GM12878 (cell line): ENCODE measurements at regions not wholly inside any gene's neighbourhood (a gene's known extent, or its start where the extent isn't known, plus 50 kb on each side); places are given as distances from the start of the nearest gene placed in this dataset.

Experiments
- ATAC-seq: fragments of 200-7000 bp; cut with Tn5 transposase; 3 replicates; pipeline ENCODE4 v1.9.1; 2020; ENCODE audit warnings: mild to moderate bottlenecking, moderate library complexity
- BruUV-seq: library from RNA; stranded (reverse); fragments of 400-500 nt; replicated peaks from 2 replicates; lab custom pipeline; 2021; lab: Mats Ljungman, UMichigan
- CTCF ChIA-PET: fragments of 300-600 bp; sonication (Branson Sonifier 250); formaldehyde crosslinking; extraction: SDS; loops from one replicate; lab custom pipeline; 2021; ENCODE audit warnings: inconsistent platforms; lab: Yijun Ruan, JAX
- POLR2A ChIA-PET: fragments of 350-600 bp; formaldehyde crosslinking; extraction: SDS; loops from one replicate; lab custom pipeline; 2021; ENCODE audit warnings: inconsistent platforms; lab: Charles Lee
- RAD21 ChIA-PET: fragments of 300-600 bp; sonication (Branson Sonifier 250); formaldehyde crosslinking; loops from one replicate; lab custom pipeline; 2023; ENCODE audit warnings: antibody characterized with exemption; ENCODE audit not compliant: unreplicated experiment; lab: Charles Lee
- SMC1A ChIA-PET: fragments of 300-600 bp; sonication (Branson Sonifier 250); formaldehyde crosslinking; loops from one replicate; lab custom pipeline; 2023; ENCODE audit not compliant: unreplicated experiment, uncharacterized antibody; lab: Charles Lee
- DNase-seq: peaks from one replicate; pipeline ENCODE4 v3.0.0-alpha.2; 2011; ENCODE audit warnings: low read depth, low spot score
- FAIRE-seq: peaks from 3 replicates; lab custom pipeline; 2011; peaks lifted over from hg19 to GRCh38; lab: Jason Lieb, UNC
- H2AFZ ChIP-seq: 2 replicates; pipeline ENCODE4 v1.6.0; 2011; ENCODE audit warnings: low read depth, low read length, control low read depth; ENCODE audit not compliant: control insufficient read depth
- H3K27ac ChIP-seq: 2 replicates; pipeline ENCODE4 v1.5.1; 2011; ENCODE audit warnings: control low read depth; ENCODE audit not compliant: control insufficient read depth, insufficient read depth
- H3K27me3 ChIP-seq, 2 experiments: replicated peaks in 1 of 2; 2 replicates each; pipeline versions ENCODE4 v1.6.0 to v1.6.1; 2011; ENCODE audit warnings: low read length in 1 of 2; ENCODE audit not compliant: control insufficient read depth in 2 of 2, insufficient read depth in 2 of 2
- H3K36me3 ChIP-seq, 2 experiments: 2 replicates each; pipeline ENCODE4 v1.5.1; 2011; ENCODE audit warnings: low read length in 1 of 2; ENCODE audit not compliant: control insufficient read depth in 2 of 2, insufficient read depth in 2 of 2
- H3K4me1 ChIP-seq: 2 replicates; pipeline ENCODE4 v1.6.1; 2011; ENCODE audit warnings: mild to moderate bottlenecking, low read length, moderate library complexity, mixed read lengths; ENCODE audit not compliant: control insufficient read depth, insufficient read depth
- H3K4me2 ChIP-seq: 2 replicates; pipeline ENCODE4 v1.6.0; 2011; ENCODE audit warnings: control low read depth; ENCODE audit not compliant: control insufficient read depth, insufficient read depth
- H3K4me3 ChIP-seq: fragments of 200-600 bp; sonication (generic); 2 replicates; pipeline ENCODE4 v1.5.1; 2016
- H3K79me2 ChIP-seq: 2 replicates; pipeline ENCODE4 v1.6.0; 2011; ENCODE audit warnings: low read length; ENCODE audit not compliant: control insufficient read depth, insufficient read depth
- H3K9ac ChIP-seq: 2 replicates; pipeline ENCODE4 v1.8.0; 2011; ENCODE audit warnings: low read length, control low read depth, mixed read lengths; ENCODE audit not compliant: control insufficient read depth, insufficient read depth
- H3K9me3 ChIP-seq: replicated peaks from 3 replicates; pipeline ENCODE4 v1.5.1; 2011; ENCODE audit warnings: mild to moderate bottlenecking, low read length; ENCODE audit not compliant: control insufficient read depth, insufficient read depth
- H4K20me1 ChIP-seq: 2 replicates; pipeline ENCODE4 v1.6.0; 2011; ENCODE audit not compliant: control insufficient read depth, insufficient read depth
- ATF2 ChIP-seq: IDR thresholded peaks from 2 replicates; pipeline ENCODE4 v1.6.1; 2012; ENCODE audit warnings: low read length, inconsistent platforms
- BMI1 ChIP-seq: fragments of 450-650 bp; IDR thresholded peaks from 2 replicates; pipeline ENCODE4 v1.6.1; 2016; ENCODE audit warnings: mild to moderate bottlenecking, moderate library complexity, borderline replicate concordance
- CREB1 ChIP-seq: IDR thresholded peaks from 2 replicates; pipeline ENCODE4 v1.6.1; 2012; ENCODE audit warnings: low read depth, mild to moderate bottlenecking, inconsistent platforms
- GABPA ChIP-seq: IDR thresholded peaks from 2 replicates; pipeline ENCODE4 v1.6.1; 2014; ENCODE audit warnings: antibody characterized with exemption, low read depth, mild to moderate bottlenecking, inconsistent platforms
- GATAD2B ChIP-seq: fragments of 450-650 bp; conservative IDR thresholded peaks from 2 replicates; pipeline ENCODE4 v1.6.1; 2017; ENCODE audit warnings: low read depth, mild to moderate bottlenecking, moderate library complexity
- JUNB ChIP-seq: IDR thresholded peaks from 2 replicates; pipeline ENCODE4 v1.6.1; 2016; ENCODE audit warnings: antibody characterized with exemption, mild to moderate bottlenecking
- MEF2A ChIP-seq: IDR thresholded peaks from 2 replicates; pipeline ENCODE4 v1.6.1; 2011; ENCODE audit warnings: low read depth, mild to moderate bottlenecking, low read length, moderate library complexity; ENCODE audit not compliant: insufficient read depth
- MXI1 ChIP-seq: fragments of 150-350 bp; IDR thresholded peaks from 2 replicates; pipeline ENCODE4 v1.6.1; 2011; ENCODE audit warnings: low read depth, mild to moderate bottlenecking, inconsistent platforms, low read length, improper control_type of control experiment
- NR2C1 ChIP-seq: fragments of 450-650 bp; IDR thresholded peaks from 2 replicates; pipeline ENCODE4 v1.6.1; 2017; ENCODE audit warnings: antibody characterized with exemption, mild to moderate bottlenecking, moderate library complexity
- SREBF2 ChIP-seq: IDR thresholded peaks from 2 replicates; pipeline ENCODE4 v1.6.1; 2012; ENCODE audit warnings: mild to moderate bottlenecking, low read length
- YBX1 ChIP-seq: fragments of 450-650 bp; IDR thresholded peaks from 2 replicates; pipeline ENCODE4 v1.6.1; 2016; ENCODE audit warnings: antibody characterized with exemption
- ZNF24 ChIP-seq: fragments of 450-650 bp; IDR thresholded peaks from 2 replicates; pipeline ENCODE4 v1.6.1; 2017; ENCODE audit warnings: antibody characterized with exemption, mild to moderate bottlenecking
- ZNF384 ChIP-seq: IDR thresholded peaks from 2 replicates; pipeline ENCODE4 v1.6.1; 2012; ENCODE audit warnings: low read depth, mild to moderate bottlenecking, low read length, improper control_type of control experiment, borderline replicate concordance
- WGBS: methylation state at CpG from one replicate; pipeline ENCODE4 v1.1.6; 2016; ENCODE audit warnings: low lambda C conversion rate; ENCODE audit not compliant: insufficient replicate concordance, insufficient coverage; ENCODE audit errors: missing lambda C conversion rate; 5-methylcytosine and 5-hydroxymethylcytosine counted together
- in situ Hi-C: fragments of 300-500 bp; cut with MboI; formaldehyde crosslinking; loops from 9 replicates; pipeline ENCODE4 v1.14.3; 2018; ENCODE audit warnings: mixed read lengths
- intact Hi-C: fragments of 100-400 bp; cut with micrococcal nuclease; formaldehyde crosslinking; loops from one replicate; pipeline ENCODE4 v1.14.2; 2022; ENCODE audit not compliant: unreplicated experiment

GRCh38 chr12:115051378-115051777 is 367.4 kb upstream of the TBX3 start:
- TF ChIP-seq GATAD2B (no peak), MEF2A (no peak), SREBF2 (no peak), NR2C1 (no peak), ZNF24 (no peak), MXI1 (no peak), CREB1 (no peak), YBX1 (no peak), BMI1 (no peak), GABPA (no peak), ZNF384 (no peak), ATF2 (no peak), JUNB (no peak)
- FAIRE-seq (no peak), ATAC-seq (no peak), DNase-seq (no peak)
- SMC1A ChIA-PET = no interaction called here
- CTCF ChIA-PET = no interaction called here
- intact Hi-C loops = no loop called here
- POLR2A ChIA-PET = no interaction called here
- Histone ChIP-seq H3K9me3 (no peaks in the 10 kb centered on the region), H3K4me3 (no peak overlapping the region), H3K27ac (no peak overlapping the region), H4K20me1 (no peaks in the 10 kb centered on the region), H2AFZ (no peak overlapping the region), H3K9ac (no peak overlapping the region), H3K4me2 (no peak overlapping the region), H3K36me3 (no peaks in the 10 kb centered on the region), H3K4me1 (no peaks in the 10 kb centered on the region), H3K27me3 (no peaks in the 10 kb centered on the region), H3K79me2 (no peaks in the 10 kb centered on the region)
- 28% methylated on average over 5 of the region's 5 CpGs for WGBS
- RAD21 ChIA-PET = no interaction called here
- in situ Hi-C loops = no loop called here
- BruUV-seq = no TSS peak
